PC-3 (cell line): ENCODE measurements at regions not wholly inside any gene's neighbourhood (a gene's known extent, or its start where the extent isn't known, plus 50 kb on each side); places are given as distances from the start of the nearest gene placed in this dataset.
"Not testable (repeated sequence)": the region's sequence is repeated elsewhere in the genome, so short reads cannot be mapped to it uniquely, and the experiment has no call there.

Experiments used
- ATAC-seq: fragments of 200-7000 bp; cut with Tn5 transposase; 2 replicates; pipeline ENCODE4 v1.9.1; 2020; ENCODE audit warnings: mild to moderate bottlenecking, moderate library complexity
- BruUV-seq: library from RNA; stranded (reverse); fragments of 400-500 nt; replicated peaks from 2 replicates; lab custom pipeline; 2021; lab: Mats Ljungman, UMichigan
- CTCF ChIA-PET: fragments of 300-600 bp; sonication (Branson Sonifier 250); formaldehyde crosslinking; loops from one replicate; lab custom pipeline; 2022; ENCODE audit warnings: antibody characterized with exemption; lab: Charles Lee
- POLR2A ChIA-PET: fragments of 300-600 bp; sonication (Branson Sonifier 250); formaldehyde crosslinking; loops from one replicate; lab custom pipeline; 2022; ENCODE audit warnings: antibody characterized with exemption; ENCODE audit not compliant: unreplicated experiment; lab: Charles Lee
- DNase-seq: peaks from one replicate; pipeline ENCODE4 v3.0.0-alpha.2; 2015
- H2AFZ ChIP-seq: fragments of 300-600 bp; sonication (generic); 2 replicates; pipeline ENCODE4 v1.6.0; 2016; ENCODE audit warnings: antibody characterized with exemption, low read length
- H3F3A ChIP-seq: fragments of 300-600 bp; sonication (generic); one replicate; pipeline ENCODE4 v1.6.0; 2017; ENCODE audit warnings: antibody characterized with exemption, low read length, control low read depth, mild to moderate bottlenecking; ENCODE audit not compliant: unreplicated experiment
- H3K27ac ChIP-seq: fragments of 300-600 bp; sonication (generic); 2 replicates; pipeline ENCODE4 v1.5.1; 2016; ENCODE audit warnings: mild to moderate bottlenecking, low read length
- H3K27me3 ChIP-seq: fragments of 300-600 bp; sonication (generic); 2 replicates; pipeline ENCODE4 v1.6.1; 2016; ENCODE audit warnings: low read length, mixed read lengths
- H3K36me3 ChIP-seq: fragments of 300-600 bp; sonication (generic); 2 replicates; pipeline ENCODE4 v1.6.1; 2016; ENCODE audit warnings: low read depth, mixed run types, low read length, mixed read lengths
- H3K4me1 ChIP-seq: fragments of 300-600 bp; sonication (generic); 2 replicates; pipeline ENCODE4 v1.5.1; 2016; ENCODE audit warnings: low read length; ENCODE audit not compliant: insufficient read depth
- H3K4me2 ChIP-seq: fragments of 300-600 bp; sonication (generic); 2 replicates; pipeline ENCODE4 v1.6.0; 2016; ENCODE audit warnings: low read length
- H3K4me3 ChIP-seq: fragments of 300-600 bp; sonication (generic); 2 replicates; pipeline ENCODE4 v1.5.1; 2016; ENCODE audit warnings: mild to moderate bottlenecking, low read length, mixed read lengths
- H3K79me2 ChIP-seq: fragments of 300-600 bp; sonication (generic); 2 replicates; pipeline ENCODE4 v1.6.1; 2017; ENCODE audit warnings: low read length, mixed read lengths
- H3K9ac ChIP-seq: fragments of 300-600 bp; sonication (generic); 2 replicates; pipeline ENCODE4 v1.6.0; 2016; ENCODE audit warnings: mild to moderate bottlenecking, low read length
- H3K9me2 ChIP-seq: fragments of 300-600 bp; sonication (generic); replicated peaks from 2 replicates; pipeline ENCODE4 v1.6.1; 2016; ENCODE audit warnings: mixed run types, low read length, mixed read lengths
- H3K9me3 ChIP-seq: fragments of 300-600 bp; sonication (generic); 2 replicates; pipeline ENCODE4 v1.6.1; 2016; ENCODE audit warnings: low read length, mixed read lengths
- H4K20me1 ChIP-seq: fragments of 300-600 bp; sonication (generic); 2 replicates; pipeline ENCODE4 v1.6.1; 2016; ENCODE audit warnings: low read length, mixed read lengths
- EZH2 ChIP-seq: fragments of 300-600 bp; sonication (generic); IDR thresholded peaks from one replicate; pipeline ENCODE4 v1.6.1; 2017; ENCODE audit warnings: antibody characterized with exemption, mild to moderate bottlenecking, low read length; ENCODE audit not compliant: unreplicated experiment
- EZH2phosphoT487 ChIP-seq: fragments of 300-600 bp; sonication (generic); IDR thresholded peaks from 2 replicates; pipeline ENCODE4 v1.6.1; 2018; ENCODE audit warnings: mild to moderate bottlenecking, antibody characterized with exemption, low read length, borderline replicate concordance
- intact Hi-C: fragments of 100-400 bp; cut with micrococcal nuclease; formaldehyde crosslinking; loops from 2 replicates; pipeline ENCODE4 v1.9.0; 2023
- TF ChIP-seq, protein P1 (sequence below): fragments of 300-600 bp; sonication (generic); conservative IDR thresholded peaks from 2 replicates; pipeline ENCODE4 v1.5.1; 2017; ENCODE audit warnings: antibody characterized with exemption, low read depth, mild to moderate bottlenecking, low read length

DNA sequence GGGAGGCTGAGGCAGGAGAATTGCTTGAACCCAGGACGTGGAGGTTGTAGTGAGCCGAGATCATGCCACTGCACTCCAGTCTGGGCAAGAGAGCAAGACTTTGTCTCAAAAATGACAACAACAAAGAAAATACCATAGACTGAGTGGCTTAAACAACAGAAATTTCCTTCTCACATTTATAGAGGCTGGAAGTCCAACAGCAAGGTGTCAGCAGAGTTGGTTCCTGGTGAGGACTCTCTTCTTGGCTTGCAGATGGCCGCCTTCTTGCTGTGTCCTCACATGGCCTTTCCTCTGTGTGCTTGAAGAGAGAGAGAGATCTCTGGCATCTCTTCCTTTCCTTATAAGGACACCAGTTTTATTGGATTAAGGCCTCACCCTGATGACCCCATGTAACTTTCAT lies 56.1 kb upstream of the ADGRE5 start:
- ChIA-PET POLR2A (no interaction called here), CTCF (no interaction called here)
- H3K27me3 ChIP-seq: no peaks in the 10 kb centered on the region
- no peaks in the 10 kb centered on the region for H3F3A ChIP-seq
- ATAC-seq: no peak
- H3K36me3 ChIP-seq: no peaks in the 10 kb centered on the region
- H2AFZ ChIP-seq: no peak overlapping the region
- no peak overlapping the region for H3K9ac ChIP-seq
- TF ChIP-seq, protein P1, sequence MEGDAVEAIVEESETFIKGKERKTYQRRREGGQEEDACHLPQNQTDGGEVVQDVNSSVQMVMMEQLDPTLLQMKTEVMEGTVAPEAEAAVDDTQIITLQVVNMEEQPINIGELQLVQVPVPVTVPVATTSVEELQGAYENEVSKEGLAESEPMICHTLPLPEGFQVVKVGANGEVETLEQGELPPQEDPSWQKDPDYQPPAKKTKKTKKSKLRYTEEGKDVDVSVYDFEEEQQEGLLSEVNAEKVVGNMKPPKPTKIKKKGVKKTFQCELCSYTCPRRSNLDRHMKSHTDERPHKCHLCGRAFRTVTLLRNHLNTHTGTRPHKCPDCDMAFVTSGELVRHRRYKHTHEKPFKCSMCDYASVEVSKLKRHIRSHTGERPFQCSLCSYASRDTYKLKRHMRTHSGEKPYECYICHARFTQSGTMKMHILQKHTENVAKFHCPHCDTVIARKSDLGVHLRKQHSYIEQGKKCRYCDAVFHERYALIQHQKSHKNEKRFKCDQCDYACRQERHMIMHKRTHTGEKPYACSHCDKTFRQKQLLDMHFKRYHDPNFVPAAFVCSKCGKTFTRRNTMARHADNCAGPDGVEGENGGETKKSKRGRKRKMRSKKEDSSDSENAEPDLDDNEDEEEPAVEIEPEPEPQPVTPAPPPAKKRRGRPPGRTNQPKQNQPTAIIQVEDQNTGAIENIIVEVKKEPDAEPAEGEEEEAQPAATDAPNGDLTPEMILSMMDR: no peak
- TF ChIP-seq EZH2 (no peak), EZH2phosphoT487 (no peak)
- no peak for DNase-seq
- H3K27ac ChIP-seq: no peak overlapping the region
- no peaks in the 10 kb centered on the region for H3K4me1 ChIP-seq
- no peaks in the 10 kb centered on the region for H3K79me2 ChIP-seq
- no peak overlapping the region for H3K4me3 ChIP-seq
- H3K9me2 ChIP-seq: no peaks in the 10 kb centered on the region
- BruUV-seq: no TSS peak
- H3K9me3 ChIP-seq: no peaks in the 10 kb centered on the region
- no peaks in the 10 kb centered on the region for H4K20me1 ChIP-seq
- intact Hi-C loops: no loop called here
- H3K4me2 ChIP-seq: no peak overlapping the region

GRCh38 chr19:14322889-14323463 lies 58.3 kb upstream of the ADGRE5 start:
- no peak for ATAC-seq

DNA sequence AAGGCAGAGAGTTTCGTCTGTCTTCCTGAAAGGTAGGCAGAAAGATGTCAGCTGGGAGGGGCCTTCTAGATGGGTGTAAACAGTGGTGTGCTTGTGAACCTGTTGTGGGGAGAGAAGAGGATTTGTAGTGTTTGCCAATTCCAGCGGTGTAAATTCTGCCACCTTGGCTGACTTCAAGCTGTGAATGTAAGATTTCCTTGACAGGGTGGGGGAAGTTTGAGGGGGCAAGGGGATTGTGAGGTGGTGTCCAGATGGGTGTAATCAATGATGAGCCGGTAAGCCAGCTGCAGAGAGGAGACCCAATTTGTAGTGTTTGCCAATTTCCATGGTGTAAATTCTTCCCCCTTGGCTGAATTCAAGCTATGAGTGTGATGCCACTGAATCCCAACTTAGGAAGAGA lies 61.0 kb upstream of the ADGRE5 start:
- Histone ChIP-seq H3K4me3 (no peak overlapping the region), H2AFZ (no peak overlapping the region), H3F3A (no peaks in the 10 kb centered on the region), H3K27ac (no peak overlapping the region), H3K79me2 (no peaks in the 10 kb centered on the region), H4K20me1 (no peaks in the 10 kb centered on the region), H3K4me2 (no peak overlapping the region), H3K9ac (no peak overlapping the region), H3K27me3 (no peaks in the 10 kb centered on the region), H3K9me2 (no peaks in the 10 kb centered on the region), H3K36me3 (no peaks in the 10 kb centered on the region), H3K4me1 (no peaks in the 10 kb centered on the region), H3K9me3 (no peaks in the 10 kb centered on the region)
- DNase-seq (no peak), ATAC-seq (no peak)
- intact Hi-C loops: no loop called here
- ChIA-PET POLR2A (no interaction called here), CTCF (no interaction called here)
- TF ChIP-seq EZH2phosphoT487 (no peak), EZH2 (no peak)
- TF ChIP-seq, protein P1: no peak
- BruUV-seq: no TSS peak

More at GRCh38 chr19:14322889-14323463, 58.3 kb upstream of the ADGRE5 start:
- Histone ChIP-seq H3K4me2 (no peak overlapping the region), H3K4me1 (no peaks in the 10 kb centered on the region), H3K9me3 (no peaks in the 10 kb centered on the region), H3K27ac (no peak overlapping the region), H3F3A (no peaks in the 10 kb centered on the region), H2AFZ (no peak overlapping the region), H3K9me2 (no peaks in the 10 kb centered on the region), H3K27me3 (no peaks in the 10 kb centered on the region), H3K4me3 (no peak overlapping the region), H4K20me1 (no peaks in the 10 kb centered on the region), H3K9ac (no peak overlapping the region), H3K79me2 (no peaks in the 10 kb centered on the region), H3K36me3 (no peaks in the 10 kb centered on the region)
- DNase-seq: no peak
- ChIA-PET POLR2A (no interaction called here), CTCF (no interaction called here)
- no peak for TF ChIP-seq EZH2
- no peak for TF ChIP-seq EZH2phosphoT487
- TF ChIP-seq, protein P1: no peak
- BruUV-seq: no TSS peak
- intact Hi-C loops: no loop called here

- H3K4me3 ChIP-seq, H3K36me3 ChIP-seq, H4K20me1 ChIP-seq, DNase-seq, H3K9me2 ChIP-seq, H3K4me1 ChIP-seq, H3K4me2 ChIP-seq, H3K27me3 ChIP-seq, H3F3A ChIP-seq, H3K9ac ChIP-seq, H3K9me3 ChIP-seq, H3K27ac ChIP-seq, ATAC-seq, H2AFZ ChIP-seq, intact Hi-C loops, CTCF ChIA-PET, H3K79me2 ChIP-seq, BruUV-seq: not testable (repeated sequence)
- POLR2A ChIA-PET: interaction anchor here (0.6 kb wide), 1 partner anchor 98 kb away, joined by 3 read pairs; no protein-coding TSS in a partner anchor
These were observed 61.5 kb upstream of the ADGRE5 start for GRCh38 chr19:14319720-14320119.
